Muscle layer of duodenum (tissue), 2 donors: ENCODE measurements at regions not wholly inside any gene's neighbourhood (a gene's known extent, or its start where the extent isn't known, plus 50 kb on each side); places are given as distances from the start of the nearest gene placed in this dataset.
"Not testable (repeated sequence)": the region's sequence is repeated elsewhere in the genome, so short reads cannot be mapped to it uniquely, and the experiment has no call there.

Experiments used
- H3K27ac ChIP-seq: one replicate; pipeline ENCODE4 v1.7.0; 2013; ENCODE audit warnings: mild to moderate bottlenecking, low read length
- H3K27me3 ChIP-seq: one replicate; pipeline ENCODE4 v1.7.0; 2013; ENCODE audit warnings: low read depth, mild to moderate bottlenecking, control low read depth, low read length
- H3K36me3 ChIP-seq, 2 donors: one replicate each; pipeline ENCODE4 v1.7.0; 2013; ENCODE audit warnings: low read length in 2 of 2, control low read depth in 1 of 2, mild to moderate bottlenecking in 1 of 2; ENCODE audit not compliant: insufficient read depth in 2 of 2, control insufficient read depth in 1 of 2
- H3K4me1 ChIP-seq, 2 donors: one replicate each; pipeline ENCODE4 v1.7.0; 2013; ENCODE audit warnings: low read length in 2 of 2, mild to moderate bottlenecking in 2 of 2, control low read depth in 1 of 2, moderate library complexity in 1 of 2; ENCODE audit not compliant: insufficient read depth in 2 of 2, control insufficient read depth in 1 of 2
- H3K4me3 ChIP-seq, 2 donors: one replicate each; pipeline ENCODE4 v1.7.0; 2013; ENCODE audit warnings: low read length in 2 of 2, low read depth in 1 of 2, mild to moderate bottlenecking in 1 of 2
- H3K9me3 ChIP-seq, 2 donors: one replicate each; pipeline ENCODE4 v1.7.0; 2013; ENCODE audit warnings: low read length in 2 of 2, control low read depth in 1 of 2, mild to moderate bottlenecking in 1 of 2; ENCODE audit not compliant: control insufficient read depth in 1 of 2
- donor health status: healthy.

GRCh38 chr5:2353871-2354440 is 397.5 kb downstream of the IRX2 start:
- Histone ChIP-seq H3K27me3 (no peaks in the 10 kb centered on the region), H3K4me1 (no peaks in the 10 kb centered on the region), H3K4me3 (no peak overlapping the region), H3K36me3 (no peaks in the 10 kb centered on the region), H3K27ac (no peak overlapping the region), H3K9me3 (peaks cover 0 to 11% of the 10 kb centered on the region in 2 donors)

GRCh38 chr5:2353211-2353610 is 398.3 kb downstream of the IRX2 start:
- peaks cover 0 to 11% of the 10 kb centered on the region in 2 donors for H3K9me3 ChIP-seq
- no peak overlapping the region for H3K27ac ChIP-seq
- no peak overlapping the region for H3K4me3 ChIP-seq
- no peaks in the 10 kb centered on the region for H3K4me1 ChIP-seq
- H3K27me3 ChIP-seq, result no peaks in the 10 kb centered on the region
- no peaks in the 10 kb centered on the region for H3K36me3 ChIP-seq

DNA sequence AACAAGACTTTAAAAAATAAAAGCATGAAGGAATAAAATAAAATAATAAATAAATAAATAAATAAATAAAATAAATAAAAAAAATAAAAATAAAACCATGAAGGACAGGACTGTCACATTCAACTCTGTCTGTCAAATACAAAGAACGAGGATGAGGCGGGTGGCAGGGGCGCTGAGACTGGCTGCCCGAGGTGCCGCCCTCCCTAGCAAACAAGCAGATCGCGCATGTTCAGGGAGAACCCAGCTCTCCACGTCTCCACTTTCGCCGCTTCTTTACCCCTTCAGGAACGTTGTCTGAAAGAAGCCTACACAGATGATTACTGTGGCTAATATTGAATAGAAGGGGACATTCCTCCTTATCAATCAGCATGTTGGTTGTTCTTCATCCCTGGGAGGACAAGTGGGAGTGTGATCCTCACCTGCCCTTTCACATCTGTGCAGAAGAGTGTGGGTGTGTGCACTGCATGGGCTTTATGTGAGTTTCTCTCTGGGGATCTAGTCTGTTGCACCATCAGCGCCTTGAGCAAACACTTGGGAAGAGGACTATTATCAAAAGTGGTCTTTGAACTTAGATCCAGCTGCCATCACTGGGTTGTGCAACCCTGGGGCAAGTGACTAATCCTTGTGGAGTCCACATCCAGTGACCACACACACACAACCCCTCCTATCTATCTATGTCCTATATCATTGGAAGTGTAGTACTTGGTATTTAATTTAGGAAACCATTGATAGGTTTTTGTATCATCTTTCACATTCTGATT is 399.2 kb downstream of the IRX2 start:
- Histone ChIP-seq H3K9me3 (peaks cover 0 to 14% of the 10 kb centered on the region in 2 donors), H3K4me1 (no peaks in the 10 kb centered on the region), H3K27me3 (no peaks in the 10 kb centered on the region)

DNA sequence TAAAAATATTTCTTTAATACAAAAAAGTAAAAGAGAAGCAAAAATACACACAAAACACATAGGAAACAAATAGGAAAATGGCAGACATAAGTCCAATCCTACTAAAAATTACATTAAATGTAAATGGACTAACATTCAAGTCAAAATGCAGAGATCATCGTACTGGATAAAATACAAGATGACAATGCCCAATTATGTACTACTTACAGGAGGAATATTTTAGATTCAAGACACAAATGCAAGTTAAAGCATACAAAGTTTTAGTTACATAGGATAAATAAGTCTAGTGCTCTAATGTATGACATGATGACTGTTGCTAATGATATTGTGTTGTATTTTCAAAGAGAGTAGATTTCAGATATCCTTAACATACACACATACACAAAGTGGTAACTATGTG is 401.7 kb downstream of the IRX2 start:
- not testable (repeated sequence) for H3K36me3 ChIP-seq, H3K27ac ChIP-seq, H3K4me3 ChIP-seq, H3K4me1 ChIP-seq, H3K27me3 ChIP-seq
- peaks cover 0 to 25% of the 10 kb centered on the region in 2 donors for H3K9me3 ChIP-seq

More for the DNA sequence above, 399.2 kb downstream of the IRX2 start:
- Histone ChIP-seq H3K27ac (no peak overlapping the region), H3K36me3 (no peaks in the 10 kb centered on the region), H3K4me3 (no peak overlapping the region)

GRCh38 chr5:2338686-2339085 is 412.8 kb downstream of the IRX2 start:
- H3K4me1 ChIP-seq, result no peaks in the 10 kb centered on the region
- no peaks in the 10 kb centered on the region for H3K36me3 ChIP-seq
- H3K27me3 ChIP-seq, result no peaks in the 10 kb centered on the region
- no peaks in the 10 kb centered on the region for H3K9me3 ChIP-seq
- no peak overlapping the region for H3K27ac ChIP-seq
- H3K4me3 ChIP-seq, result no peak overlapping the region

DNA sequence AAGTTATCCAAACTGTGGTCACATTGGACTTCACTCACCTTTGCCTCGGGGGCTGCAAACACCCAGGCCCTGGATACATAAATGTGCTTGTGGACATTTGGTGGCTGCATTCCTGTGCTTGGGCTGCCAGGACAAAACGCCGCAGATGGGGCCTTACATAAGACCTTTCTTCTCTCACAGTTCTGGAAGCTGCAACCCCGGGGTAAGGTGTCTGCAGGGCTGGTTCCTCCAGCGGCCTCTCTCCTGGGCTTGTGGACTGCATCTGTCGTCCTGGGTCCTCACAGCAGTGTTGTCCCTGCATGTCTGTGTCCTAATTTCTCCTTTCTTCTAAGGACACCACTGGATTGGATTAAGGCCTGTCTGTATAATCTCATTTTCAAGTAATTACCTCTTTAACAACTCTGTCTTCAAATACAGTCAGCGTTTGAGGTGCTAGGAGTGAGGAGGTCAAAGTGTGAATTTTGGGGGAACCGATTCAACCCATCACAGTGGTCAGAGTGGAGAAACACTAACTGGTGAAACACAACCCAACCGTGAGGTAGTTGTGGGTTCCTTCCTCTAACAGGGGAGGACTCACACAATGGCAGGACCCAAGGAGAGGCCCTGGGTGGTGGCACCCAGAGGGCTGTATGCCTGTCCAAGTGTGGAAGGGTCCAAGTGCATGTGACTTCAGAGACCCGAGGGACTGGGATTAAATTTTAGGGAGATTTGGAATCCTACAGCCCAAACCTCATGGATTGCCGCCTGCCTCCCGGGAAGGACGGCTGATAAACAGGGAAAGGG is 415.6 kb downstream of the IRX2 start:
- H3K27ac ChIP-seq, result no peak overlapping the region
- H3K36me3 ChIP-seq, result no peaks in the 10 kb centered on the region
- no peaks in the 10 kb centered on the region for H3K4me1 ChIP-seq
- no peaks in the 10 kb centered on the region for H3K27me3 ChIP-seq
- no peak overlapping the region for H3K4me3 ChIP-seq
- no peaks in the 10 kb centered on the region for H3K9me3 ChIP-seq

DNA sequence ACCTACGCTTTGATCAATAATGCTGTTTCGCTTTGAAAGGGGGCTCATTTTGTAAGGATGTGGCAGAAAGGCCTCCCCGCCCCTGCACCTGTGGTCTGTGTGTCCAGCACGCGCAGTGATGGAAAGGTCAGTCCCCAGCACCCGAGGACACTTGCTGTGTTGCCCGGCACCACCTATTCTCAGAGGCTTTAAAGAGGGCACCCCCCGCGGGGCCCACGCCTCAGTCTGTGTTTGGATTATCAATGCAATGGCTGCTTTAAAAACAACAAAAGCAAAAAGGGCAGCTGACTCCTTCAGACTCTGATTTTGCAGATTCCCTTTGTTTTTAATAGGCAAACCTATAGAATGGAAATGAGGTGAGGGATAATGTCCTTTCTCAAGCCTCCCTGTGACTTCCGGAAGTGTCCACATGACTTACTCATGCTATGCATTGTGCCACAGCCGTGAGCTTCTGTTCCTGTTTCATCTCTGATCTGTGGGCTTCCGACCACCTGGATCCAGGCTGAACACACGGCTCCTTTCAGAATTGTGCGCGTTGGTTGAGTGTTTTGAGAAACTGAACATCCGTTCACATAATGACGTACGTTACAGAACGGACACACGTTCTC is 416.2 kb downstream of the IRX2 start:
- Histone ChIP-seq H3K36me3 (no peaks in the 10 kb centered on the region), H3K9me3 (no peaks in the 10 kb centered on the region), H3K4me3 (no peak overlapping the region), H3K4me1 (no peaks in the 10 kb centered on the region), H3K27ac (no peak overlapping the region), H3K27me3 (no peaks in the 10 kb centered on the region)

GRCh38 chr5:2334719-2335118 is 416.8 kb downstream of the IRX2 start:
- Histone ChIP-seq H3K27me3 (no peaks in the 10 kb centered on the region), H3K36me3 (no peaks in the 10 kb centered on the region), H3K9me3 (no peaks in the 10 kb centered on the region), H3K4me1 (no peaks in the 10 kb centered on the region), H3K4me3 (no peak overlapping the region), H3K27ac (no peak overlapping the region)

DNA sequence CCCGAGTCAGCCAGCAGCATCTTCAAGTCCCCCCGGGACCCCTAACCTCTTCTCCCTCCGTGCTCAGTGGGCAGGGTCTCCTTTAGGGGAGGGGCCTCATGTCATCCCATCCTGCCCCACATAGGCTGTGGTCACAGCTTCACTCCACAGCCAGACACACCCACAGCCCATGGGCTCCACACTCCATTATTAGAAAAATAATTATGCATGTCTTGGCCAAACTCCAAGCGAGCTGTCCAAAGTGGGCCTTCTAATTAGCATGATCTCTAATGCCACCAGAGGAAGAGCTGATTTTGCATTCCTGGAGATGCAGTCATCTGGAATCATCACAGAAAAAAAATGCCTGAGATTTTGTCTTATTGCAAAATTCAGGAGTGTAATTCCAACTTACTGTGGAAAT is 418.2 kb downstream of the IRX2 start:
- Histone ChIP-seq H3K27ac (no peak overlapping the region), H3K9me3 (no peaks in the 10 kb centered on the region), H3K4me3 (no peak overlapping the region), H3K27me3 (no peaks in the 10 kb centered on the region), H3K36me3 (no peaks in the 10 kb centered on the region), H3K4me1 (no peaks in the 10 kb centered on the region)

- Histone ChIP-seq H3K27me3 (no peaks in the 10 kb centered on the region), H3K27ac (no peak overlapping the region), H3K9me3 (no peaks in the 10 kb centered on the region), H3K4me1 (no peaks in the 10 kb centered on the region), H3K4me3 (no peak overlapping the region), H3K36me3 (no peaks in the 10 kb centered on the region)
Observed at GRCh38 chr5:2332521-2332920, 419.0 kb downstream of the IRX2 start.
